Stimulated activated CD4-positive, alpha-beta T cell treated with anti-CD3 and anti-CD28 coated beads, Interleukin-2, amount 100 ng/mL, for 48 hours (primary cell): ENCODE measurements at regions not wholly inside any gene's neighbourhood (a gene's known extent, or its start where the extent isn't known, plus 50 kb on each side); places are given as distances from the start of the nearest gene placed in this dataset.

Experiments used
- DNase-seq, 2 donors: peaks; one replicate each; pipeline ENCODE4 v3.0.0-alpha.2; 2020

DNA sequence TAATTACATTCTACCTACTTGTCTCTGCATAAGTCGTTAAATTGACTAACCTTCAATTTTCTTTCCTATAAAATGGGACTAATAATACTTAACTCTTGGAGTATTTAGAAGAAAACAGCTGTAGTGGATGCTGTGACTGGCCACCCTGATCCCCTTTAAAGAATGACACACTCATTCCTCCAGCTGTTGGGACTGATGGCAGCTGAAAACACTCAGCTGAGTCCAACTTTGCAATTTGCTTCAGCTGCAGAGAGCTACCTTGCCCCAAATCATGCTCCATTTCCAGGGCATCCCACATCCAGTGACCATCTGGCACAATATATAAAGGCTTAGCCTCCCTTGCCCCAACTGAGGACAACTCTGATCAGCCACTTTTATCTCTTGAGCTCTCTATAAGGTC lies 89.1 kb downstream of the MID1IP1 start:
- no peak for DNase-seq

DNA sequence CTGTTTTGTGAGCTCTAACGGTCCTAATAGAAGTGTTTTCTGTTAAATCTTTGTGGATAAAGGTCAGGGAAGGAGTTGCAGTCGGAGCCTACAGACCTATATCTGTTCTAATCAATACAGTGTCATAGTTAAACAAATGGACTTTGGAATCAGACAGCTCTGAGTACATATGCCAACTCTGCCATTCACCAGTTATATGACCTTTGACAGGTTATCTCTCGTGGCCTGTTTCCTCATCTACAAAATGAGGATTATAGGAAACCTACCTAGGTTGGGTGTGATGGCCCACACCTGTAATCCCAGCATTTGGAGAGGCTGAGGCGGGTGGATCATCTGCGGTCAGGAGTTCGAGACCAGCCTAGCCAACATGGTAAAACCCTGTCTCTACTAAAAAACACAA lies 89.7 kb downstream of the MID1IP1 start:
- no peak for DNase-seq

DNA sequence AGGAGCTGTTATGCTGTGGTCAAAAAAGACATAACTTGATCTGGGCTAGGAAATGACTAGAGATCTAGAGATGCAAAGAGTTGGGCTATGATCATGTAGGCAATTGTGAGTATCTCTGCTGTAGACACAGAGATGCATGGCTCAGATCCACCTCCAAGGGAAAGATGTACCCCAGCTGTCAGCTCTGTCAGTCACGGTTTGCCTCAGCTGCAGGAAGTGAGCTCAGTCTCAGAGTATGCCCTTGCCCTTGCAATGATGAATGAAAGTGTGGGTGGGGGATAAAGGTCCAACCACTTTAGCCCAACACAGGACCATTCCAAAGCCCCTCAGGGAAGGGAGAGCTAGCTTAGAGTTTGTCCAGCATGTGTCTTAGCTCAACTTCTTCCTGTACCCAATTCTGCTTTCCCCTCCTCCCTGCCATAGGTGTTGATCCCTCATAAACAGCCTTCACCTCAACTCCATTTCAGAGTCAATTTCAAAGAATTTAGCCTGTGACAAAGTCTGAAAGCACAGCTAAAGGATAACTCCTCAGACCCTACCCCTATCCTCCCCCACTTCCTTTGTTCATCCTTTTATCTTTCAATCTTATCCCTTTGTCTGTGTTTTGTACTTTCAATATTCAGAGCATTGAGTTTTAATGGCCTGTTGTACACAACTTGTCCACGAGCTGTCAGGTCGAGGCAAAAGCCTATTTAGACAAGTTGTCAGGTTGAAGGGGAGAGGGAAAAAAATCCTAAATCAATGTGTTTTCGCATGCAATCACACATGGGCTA lies 90.6 kb downstream of the MID1IP1 start:
- peak in 1 of 2 donors; percentile 3 for DNase-seq

DNA sequence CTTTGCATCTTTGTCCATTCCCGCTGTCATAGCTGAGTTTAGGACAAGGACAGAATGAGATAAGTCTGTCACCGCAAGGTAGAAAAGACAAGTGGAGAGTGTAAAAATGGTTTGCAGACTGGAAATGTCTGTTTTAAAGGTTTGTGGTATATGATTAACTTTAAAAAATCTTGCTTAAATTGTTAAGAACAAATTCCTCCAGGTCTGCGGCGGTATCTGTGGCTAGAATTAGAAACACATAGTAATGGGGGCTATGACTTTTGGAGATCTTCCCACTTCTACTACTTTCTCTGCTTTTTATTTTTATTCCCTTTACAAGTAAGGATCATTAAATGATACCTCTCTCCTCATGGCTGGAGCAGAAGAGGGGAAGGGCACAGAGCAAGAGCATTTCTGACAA lies 92.2 kb downstream of the MID1IP1 start:
- no peak for DNase-seq

DNA sequence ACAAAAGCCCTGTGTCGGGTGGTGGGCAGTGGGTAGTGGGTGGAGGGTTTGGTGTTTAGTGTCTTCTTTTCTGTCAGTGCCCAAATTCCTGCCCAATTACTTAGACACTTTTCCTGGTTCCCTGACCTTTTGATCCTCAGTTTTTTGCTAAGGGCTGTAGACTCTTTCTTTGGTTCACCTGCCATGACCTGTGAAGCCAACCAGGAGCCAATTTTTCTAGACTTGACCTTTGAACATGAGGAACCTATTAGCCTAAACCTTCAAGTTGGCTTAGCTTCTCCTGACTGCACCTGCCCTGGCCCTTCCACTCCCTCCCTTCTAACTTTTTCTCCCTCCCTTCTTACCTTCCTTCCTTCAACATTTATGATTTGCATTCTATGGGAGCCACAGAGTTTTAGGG lies 94.5 kb downstream of the MID1IP1 start:
- no peak for DNase-seq

DNA sequence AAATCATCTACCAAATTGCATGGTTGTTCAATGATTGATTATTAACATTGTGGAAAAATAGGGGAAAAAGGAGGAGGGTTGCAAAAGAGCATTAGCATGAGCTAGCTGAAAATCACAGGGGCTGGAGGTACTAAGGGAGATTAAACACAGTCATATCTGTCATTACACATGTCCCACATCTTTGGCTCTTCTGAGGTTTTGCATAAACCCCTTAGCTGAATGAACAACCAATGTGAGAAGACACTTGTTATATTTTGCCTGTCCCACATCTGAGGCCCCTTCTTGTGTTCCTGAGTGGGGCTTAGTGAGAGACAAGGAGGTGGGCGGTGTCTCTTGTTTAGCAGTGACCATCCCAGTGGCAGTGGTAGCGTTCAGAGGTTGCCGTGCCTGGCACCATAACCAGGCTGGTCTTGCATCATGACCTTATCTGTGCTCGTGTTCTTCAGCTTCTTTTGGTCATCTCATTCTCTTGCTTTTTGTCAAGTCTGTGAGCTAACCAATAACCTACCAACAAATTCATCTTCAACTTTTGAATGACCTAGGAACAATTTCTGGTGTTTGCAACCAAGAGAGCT lies 95.6 kb downstream of the MID1IP1 start:
- DNase-seq, result no peak

DNA sequence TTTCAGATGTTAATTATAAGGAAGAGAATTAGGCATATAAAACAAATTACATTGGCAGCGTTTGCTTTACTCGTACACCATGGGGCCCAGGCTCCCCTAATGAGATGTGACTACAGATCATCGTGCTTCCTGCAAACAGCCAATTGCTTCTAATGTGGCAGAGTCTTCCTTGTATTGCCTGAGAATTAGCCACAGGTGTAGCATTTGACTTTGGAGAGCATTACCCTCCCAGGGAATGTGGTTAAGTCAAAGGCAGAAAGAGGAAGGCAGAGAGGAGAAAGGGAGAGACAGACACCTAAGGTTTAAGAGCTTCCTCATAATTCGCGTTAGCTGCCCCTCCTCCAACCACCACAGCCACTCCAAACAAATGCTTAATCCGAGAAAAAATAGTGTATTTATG lies 97.0 kb downstream of the MID1IP1 start:
- DNase-seq, result no peak

DNA sequence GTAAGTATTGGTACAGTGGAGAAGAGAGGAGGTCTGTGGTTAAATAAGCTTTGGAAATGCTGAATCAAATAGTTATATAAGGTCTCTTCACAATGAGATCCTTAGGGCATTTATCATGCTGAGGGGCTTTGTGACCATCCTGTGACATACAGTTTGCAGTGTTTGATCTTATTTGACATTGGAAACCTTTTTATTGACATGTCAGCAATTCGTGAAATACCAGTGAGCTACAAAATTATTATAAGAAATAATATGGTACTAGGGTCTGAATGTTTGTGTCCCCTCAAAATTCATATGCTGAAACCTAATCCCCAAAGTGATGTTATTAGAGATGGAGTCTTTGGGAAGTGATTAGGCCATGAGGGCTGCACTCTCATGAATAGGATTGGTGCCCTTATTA lies 98.4 kb downstream of the MID1IP1 start:
- no peak for DNase-seq

DNA sequence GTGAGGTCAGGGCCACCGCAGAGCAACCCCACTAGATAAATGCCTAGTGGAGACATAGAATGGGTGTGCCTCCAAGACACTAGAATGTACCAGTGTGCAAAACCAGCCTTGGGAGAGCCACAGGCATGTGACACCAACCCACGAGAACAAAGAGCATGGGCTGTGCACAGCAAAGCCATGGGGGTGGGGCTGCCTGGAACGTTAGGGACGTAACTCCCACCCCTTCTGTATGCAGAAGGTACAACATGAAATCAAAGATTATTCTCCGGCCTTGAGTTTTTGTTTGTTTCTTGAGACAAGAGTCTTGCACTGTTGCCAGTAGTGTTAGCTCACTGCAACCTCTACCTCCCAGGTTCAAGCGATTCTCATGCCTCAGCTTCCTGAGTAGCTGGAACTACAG lies 99.5 kb downstream of the MID1IP1 start:
- DNase-seq, result no peak

DNA sequence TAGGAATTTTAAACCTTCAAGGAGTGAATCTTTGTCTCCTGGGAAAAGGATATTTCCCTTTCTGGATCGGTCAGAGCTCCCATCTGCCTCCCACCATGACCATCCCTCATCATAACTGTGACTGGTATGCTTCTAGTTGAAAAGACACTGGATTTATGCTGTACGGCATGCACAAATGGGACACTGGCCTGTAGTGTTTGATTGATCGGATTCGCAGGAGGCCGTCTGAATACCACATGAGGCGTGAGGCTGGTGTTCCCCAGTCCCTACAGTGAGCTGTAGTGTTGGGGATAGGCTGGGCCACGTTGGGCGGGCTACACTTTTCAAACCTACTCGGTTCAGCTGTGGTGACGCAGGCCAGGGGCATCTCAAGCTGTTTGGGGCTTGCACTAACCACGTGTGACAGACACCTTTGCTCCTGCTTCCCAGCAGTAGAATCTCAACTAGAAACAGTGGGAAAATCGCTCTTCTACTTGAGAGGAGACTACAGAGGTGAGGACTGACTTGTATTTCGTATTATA lies 101.8 kb downstream of the MID1IP1 start:
- no peak for DNase-seq

DNA sequence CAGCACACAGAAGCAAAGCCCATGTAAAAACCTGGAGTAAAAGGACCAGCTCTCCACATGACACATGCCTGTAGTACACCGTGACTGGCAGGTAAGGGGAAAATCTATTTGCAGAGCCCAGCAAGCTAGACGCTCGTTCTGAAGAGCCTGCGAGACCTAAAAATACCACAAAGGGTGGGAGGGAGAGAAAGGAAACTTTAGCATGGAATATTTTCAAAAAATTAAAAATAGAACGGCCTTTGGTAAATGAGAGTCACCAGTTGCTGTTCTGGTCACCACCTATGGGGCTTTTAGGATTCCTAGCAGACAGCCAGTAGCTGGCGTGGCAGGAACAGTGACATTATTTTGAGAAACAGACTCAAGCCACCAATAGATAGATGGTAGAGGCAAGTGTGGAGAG lies 115.5 kb downstream of the MID1IP1 start:
- DNase-seq, result no peak

DNA sequence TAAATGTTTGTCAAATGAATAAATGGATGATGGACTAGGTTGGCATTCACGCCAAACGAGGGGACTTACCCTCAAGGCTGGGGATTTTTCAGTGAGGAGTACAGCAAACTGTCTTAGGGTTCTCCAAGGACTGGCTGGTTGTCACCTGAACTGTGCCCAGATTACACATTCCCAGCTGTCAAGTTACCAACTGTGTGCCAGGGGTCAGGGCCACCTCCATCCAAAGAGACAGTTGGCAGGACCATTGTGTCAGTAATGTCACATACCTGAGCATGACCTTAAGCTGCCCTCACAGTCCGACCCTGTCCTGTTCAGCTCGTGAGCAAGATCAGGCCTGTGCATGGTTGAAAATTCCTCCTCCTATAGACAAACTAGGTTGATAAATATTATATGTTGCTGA lies 116.7 kb downstream of the MID1IP1 start:
- no peak for DNase-seq

DNA sequence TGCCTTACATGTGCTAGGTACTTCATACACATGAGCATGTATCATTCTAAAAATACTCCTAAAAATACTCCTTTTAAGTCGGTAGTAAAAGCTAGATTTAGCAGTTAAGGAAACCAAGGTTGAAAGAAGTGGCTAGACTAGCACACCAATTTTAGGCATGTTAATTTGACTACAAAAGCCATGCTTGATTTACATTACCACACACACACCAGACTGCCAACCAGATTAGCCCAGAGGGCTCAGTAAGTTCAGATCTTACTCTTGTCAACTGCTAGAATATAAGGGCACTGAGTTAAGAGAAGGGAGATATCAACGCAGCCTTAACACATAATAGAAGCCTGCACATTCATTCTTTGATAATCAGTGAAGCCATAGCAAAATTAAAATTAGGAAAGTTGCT lies 117.9 kb downstream of the MID1IP1 start:
- no peak for DNase-seq

DNA sequence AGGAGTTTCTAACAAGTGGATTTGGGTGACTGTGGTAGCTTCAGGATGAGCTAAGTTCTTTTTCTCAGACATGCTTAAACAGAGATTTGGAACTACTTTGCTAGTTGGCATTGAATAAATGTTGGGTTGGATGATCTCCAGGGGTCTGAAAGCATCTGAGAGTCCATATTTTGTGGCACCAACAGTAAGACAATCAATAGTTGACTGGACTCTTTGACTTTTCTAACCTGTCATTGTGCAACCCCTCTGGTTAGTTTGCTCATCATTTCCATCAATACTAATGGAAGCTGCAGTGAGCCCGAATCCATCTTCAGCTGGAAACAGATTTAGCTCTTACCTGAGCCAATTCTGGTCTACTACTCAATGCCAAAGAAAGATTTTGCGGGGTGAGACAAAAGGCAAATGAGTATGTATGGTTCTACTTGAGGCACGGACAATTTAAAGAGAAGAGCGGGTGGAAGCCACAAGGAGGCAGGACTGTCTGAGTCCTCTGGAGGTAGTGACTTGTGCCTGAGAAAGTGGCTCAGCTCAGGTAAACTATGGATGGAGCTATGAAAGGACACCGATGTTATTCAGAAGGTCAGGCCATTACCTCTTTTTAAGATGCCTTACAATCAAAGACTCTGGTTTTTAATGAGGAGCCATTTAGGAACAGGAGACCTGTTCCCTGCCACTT lies 118.7 kb downstream of the MID1IP1 start:
- DNase-seq, result no peak

DNA sequence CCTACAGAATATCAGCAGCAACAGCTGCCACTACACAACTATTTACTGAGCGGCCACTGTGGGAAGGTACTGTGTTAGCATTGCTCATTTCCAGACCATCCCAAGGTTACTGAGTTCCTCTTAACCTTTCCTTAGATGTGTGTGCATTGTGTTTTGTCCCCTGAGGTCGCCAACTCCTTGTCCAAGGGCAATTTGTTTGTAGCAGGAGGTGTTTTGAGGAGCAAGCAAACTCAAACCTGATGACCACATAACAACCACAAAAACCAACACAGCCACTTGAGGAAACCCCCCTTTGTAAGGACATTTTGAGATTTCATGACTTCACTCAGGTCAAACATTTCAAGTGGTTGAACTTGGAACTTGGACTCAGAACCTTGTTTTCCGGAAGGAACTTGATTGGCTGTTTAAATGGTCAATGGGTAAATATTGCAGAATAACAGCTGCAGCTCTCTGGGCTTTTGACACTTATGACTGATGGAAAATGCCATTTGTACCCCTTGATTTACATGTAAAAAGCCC lies 122.3 kb downstream of the MID1IP1 start:
- DNase-seq, result no peak

DNA sequence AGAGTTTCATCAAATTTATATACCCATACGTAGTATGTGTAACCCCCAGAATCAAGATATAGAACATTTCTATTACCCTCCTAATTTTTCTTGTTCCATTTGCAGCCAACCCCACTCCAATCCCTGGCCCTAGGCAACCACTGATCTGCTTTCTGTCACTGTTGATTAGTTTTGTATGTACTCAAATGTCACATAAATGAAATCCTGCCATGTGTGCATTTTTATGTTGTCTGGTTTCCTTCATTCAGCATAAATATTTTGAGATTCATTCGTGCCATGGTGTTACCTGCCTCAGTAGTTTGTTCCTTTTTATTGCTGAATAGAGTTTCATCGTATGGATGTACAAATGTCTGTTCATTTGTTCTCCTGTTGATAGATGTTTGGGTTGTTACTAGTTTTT lies 126.3 kb downstream of the MID1IP1 start:
- DNase-seq, result no peak

DNA sequence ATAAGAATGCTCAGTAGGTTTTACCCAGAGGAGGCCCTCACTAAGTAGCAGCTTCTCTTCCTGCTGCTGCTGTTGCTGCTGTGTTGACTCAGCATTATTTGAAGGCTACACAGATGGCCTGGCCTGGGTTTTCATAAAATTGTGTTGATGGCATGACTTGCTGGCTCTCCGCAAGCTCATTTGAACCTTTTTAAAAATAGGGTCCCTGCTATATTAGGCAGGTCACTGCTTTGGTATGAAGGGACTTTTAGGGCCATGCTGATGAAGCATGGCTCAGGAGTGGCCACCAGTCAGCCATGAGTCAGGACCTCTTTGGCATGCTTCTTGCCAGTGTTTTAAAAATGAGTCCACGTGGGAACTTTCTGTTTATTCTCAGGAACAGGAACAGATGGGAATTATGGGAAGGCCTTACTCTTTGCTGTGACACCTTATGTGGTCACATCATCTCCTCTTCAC lies 128.7 kb downstream of the MID1IP1 start:
- no peak for DNase-seq

DNA sequence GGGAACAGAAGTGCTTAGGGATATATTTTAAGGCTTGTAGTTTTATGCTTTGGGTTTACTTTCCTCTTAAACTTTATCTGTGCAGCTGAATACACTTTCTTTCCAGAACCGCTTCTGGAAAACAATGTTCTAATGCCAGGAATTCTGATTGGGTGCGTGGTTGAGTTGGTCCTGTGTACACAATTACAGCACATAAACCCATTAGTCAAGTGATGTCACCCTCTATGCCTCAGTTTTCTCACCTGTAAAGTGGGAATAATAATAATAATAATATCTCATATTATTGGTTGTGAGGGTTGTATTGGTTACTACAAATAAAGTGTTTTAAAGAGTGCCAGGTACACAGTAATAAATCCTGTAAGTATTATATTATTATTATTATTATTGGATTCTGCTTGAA lies 129.2 kb downstream of the MID1IP1 start:
- DNase-seq, result no peak

DNA sequence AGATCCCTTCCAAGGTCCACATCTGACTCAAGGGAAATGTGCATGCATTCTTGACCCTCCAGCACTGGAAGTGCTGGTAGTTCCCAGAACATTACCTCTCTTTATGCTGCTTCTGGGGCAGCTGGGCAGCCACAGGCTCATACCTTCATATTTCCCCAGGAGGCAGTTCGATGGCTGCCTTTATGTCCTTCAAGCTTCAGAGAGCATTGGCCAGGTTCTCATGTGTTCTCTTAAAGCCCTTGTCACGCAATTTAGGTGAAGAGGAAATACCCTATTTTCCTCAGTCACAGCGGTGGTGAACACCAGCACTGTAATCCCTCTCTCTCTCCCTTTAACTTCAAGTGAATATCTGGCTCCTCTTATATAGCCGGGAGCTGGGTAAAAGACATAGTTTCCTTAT lies 134.3 kb downstream of the MID1IP1 start:
- DNase-seq, result no peak

DNA sequence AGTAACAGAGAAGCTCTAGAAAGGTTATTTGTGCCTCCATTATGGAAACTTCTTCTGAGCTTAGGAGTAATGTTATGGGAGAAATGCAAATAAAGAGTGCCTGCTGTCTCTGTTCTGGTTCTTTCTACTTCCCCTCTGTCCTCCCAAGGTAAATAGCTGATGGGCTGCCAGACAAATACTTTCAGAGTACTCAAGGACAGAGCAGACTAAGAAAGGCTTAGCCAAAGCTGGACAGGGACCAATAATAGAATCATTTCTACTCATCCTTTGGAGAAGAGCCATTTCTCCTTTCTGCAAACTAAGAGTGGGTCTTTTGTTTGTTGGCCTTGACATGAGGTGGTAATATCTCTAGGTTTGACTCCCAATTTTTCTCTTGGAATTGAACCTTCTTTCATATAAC lies 136.1 kb downstream of the MID1IP1 start:
- no peak for DNase-seq

DNA sequence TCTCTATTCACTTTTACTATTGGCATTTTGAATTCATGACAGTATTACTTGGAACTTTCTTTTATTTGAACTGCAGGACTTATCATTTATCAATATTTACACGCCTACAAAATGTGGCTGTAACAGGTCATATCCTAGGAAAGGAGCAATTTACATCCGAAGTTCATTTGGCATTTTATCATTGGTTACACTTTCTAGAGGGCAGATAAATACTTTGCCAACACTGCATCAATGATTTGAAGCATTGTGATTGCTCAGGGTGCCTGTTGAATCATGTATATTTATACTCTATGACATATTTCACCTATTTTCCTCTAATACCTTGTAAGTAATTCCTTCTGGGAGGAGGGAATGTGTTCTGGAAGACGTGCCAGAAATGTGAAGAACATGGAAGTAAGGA lies 136.7 kb downstream of the MID1IP1 start:
- no peak for DNase-seq

DNA sequence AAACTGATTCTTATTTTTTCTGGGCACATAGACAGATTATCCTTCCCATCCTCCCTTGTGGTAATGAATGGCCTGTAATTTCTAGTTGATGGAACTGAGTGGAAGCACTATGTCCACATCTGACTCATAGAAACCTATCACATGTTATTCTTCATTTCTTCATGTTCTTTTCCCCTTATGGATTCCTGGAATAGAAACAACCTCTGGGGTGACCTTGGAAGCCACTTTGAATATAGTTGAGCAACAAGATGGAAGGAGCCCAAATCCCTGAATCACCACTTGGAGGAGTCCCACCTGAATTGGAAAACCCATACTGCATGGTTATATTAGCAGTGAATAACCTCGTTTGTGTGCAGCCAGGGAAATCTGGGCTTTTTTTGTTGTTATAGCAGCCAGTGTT lies 137.8 kb downstream of the MID1IP1 start:
- no peak for DNase-seq

DNA sequence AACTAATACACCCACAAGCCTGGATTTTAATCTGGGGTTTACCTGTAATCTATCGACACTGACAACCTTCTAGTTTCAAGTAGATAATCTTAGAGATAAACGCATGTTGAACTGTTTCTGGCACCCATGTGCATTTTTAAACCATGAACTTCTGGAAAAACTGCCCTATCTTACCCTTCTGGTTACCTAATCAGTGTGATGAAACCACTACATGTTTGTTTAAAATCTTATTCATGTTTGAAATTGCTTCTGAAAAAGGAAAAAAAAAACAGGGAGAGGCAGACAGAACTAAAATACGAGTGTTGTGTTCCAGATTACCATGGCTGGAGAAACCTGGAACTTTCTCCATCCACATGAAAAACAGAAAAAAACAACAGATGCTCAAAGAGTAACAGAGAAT lies 139.3 kb downstream of the MID1IP1 start:
- no peak for DNase-seq

DNA sequence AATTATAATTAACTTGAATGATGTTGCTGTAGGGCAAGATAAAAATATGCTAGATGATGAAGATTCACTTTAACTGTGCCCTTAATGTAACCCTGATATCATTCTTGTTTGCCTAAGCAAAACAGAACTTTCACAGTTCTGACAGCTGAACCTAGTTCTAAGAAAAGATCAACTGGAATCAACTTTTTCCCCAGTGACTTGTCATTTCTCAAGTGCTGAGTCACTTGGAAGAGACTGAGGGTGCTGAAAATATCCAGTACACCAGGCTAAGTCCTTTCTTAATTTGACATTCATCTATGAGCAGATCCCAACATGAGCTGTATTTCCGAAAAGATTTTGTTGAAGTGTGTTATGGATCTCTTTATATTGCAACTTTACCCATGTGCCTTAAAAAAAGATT lies 140.4 kb downstream of the MID1IP1 start:
- no peak for DNase-seq
